ENCODE measurements at regions not wholly inside any gene's neighbourhood (a gene's known extent, or its start where the extent isn't known, plus 50 kb on each side); places are given as distances from the start of the nearest gene placed in this dataset.

DNA sequence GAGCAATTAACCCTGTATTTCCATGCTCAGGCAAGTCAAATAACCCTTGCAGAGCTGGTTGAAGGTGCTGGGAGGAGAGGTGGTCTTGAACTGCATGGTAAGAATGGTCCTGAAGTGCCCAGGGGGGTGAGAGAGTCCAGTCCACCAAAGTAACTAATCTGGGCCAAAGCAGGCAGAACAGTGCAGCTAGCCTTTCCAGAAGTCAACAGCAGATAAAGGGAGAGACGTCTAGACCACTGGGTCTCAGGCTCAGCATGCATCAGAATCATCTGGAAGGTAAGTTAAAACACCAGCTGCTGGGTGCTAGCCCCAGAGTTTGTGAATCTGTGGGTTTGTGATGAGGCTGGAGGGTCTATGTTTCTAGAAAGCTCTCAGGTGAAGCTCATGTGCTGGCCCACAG lies 232.3 kb upstream of the ECI2 start:
- TF ChIP-seq EZH2 (IDR thresholded peaks at IDR 0.05; ENCODE audit: borderline replicate concordance, low read length) (no peak), CTCF (conservative IDR thresholded peaks at IDR 0.05 in 1 of 2, IDR thresholded peaks at IDR 0.05 in 1 of 2; ENCODE audit: extremely low read depth in 1 of 2, insufficient read depth in 1 of 2, low read depth in 1 of 2, low read length in 2 of 2) (no peak)
